ENCODE measurements at regions not wholly inside any gene's neighbourhood (a gene's known extent, or its start where the extent isn't known, plus 50 kb on each side); places are given as distances from the start of the nearest gene placed in this dataset.

- Histone ChIP-seq H3K36me3 (ENCODE audit: low read depth) (no peaks in the 10 kb centered on the region), H3K9ac (no peak overlapping the region), H3K27ac (no peak overlapping the region), H2AFZ (no peak overlapping the region), H3K4me1 (ENCODE audit: insufficient read depth) (no peaks in the 10 kb centered on the region), H3K4me3 (no peak overlapping the region), H3K4me2 (ENCODE audit: unreplicated experiment) (no peak overlapping the region), H4K20me1 (ENCODE audit: insufficient read depth) (no peaks in the 10 kb centered on the region), H3K9me2 (ENCODE audit: insufficient read depth) (no peaks in the 10 kb centered on the region), H3F3A (ENCODE audit: insufficient read depth) (no peaks in the 10 kb centered on the region), H3K79me2 (ENCODE audit: insufficient read depth) (no peaks in the 10 kb centered on the region), H3K9me3 (ENCODE audit: low read depth) (no peaks in the 10 kb centered on the region), H3K27me3 (replicated peaks; ENCODE audit: insufficient read depth) (no peaks in the 10 kb centered on the region)
- no peak for DNase-seq
- TF ChIP-seq EZH2phosphoT487 (IDR thresholded peaks at IDR 0.05; ENCODE audit: insufficient read depth, low read depth) (no peak), EZH2 (IDR thresholded peaks at IDR 0.05; ENCODE audit: insufficient read depth, poor library complexity, severe bottlenecking) (no peak)
- WGBS, 2 experiments (ENCODE audit: low coverage in 1 of 2, low lambda C conversion rate in 2 of 2, missing lambda C conversion rate in 2 of 2), result 36 to 63% methylated on average over 1 of the region's 1 CpG
- in situ Hi-C loops (cut with MboI), result no loop called here
These were observed 160.1 kb upstream of the SATB1 start for GRCh38 chr3:18585004-18585968.

GRCh38 chr3:18580268-18580667, 155.1 kb upstream of the SATB1 start:
- Histone ChIP-seq H3K9me3 (ENCODE audit: low read depth) (no peaks in the 10 kb centered on the region), H2AFZ (no peak overlapping the region), H3K27ac (no peak overlapping the region), H4K20me1 (ENCODE audit: insufficient read depth) (no peaks in the 10 kb centered on the region), H3K79me2 (ENCODE audit: insufficient read depth) (no peaks in the 10 kb centered on the region), H3K9me2 (ENCODE audit: insufficient read depth) (no peaks in the 10 kb centered on the region), H3F3A (ENCODE audit: insufficient read depth) (no peaks in the 10 kb centered on the region), H3K4me1 (ENCODE audit: insufficient read depth) (no peaks in the 10 kb centered on the region), H3K4me2 (ENCODE audit: unreplicated experiment) (no peak overlapping the region), H3K4me3 (no peak overlapping the region), H3K36me3 (ENCODE audit: low read depth) (no peaks in the 10 kb centered on the region), H3K9ac (no peak overlapping the region), H3K27me3 (replicated peaks; ENCODE audit: insufficient read depth) (no peaks in the 10 kb centered on the region)
- TF ChIP-seq EZH2phosphoT487 (IDR thresholded peaks at IDR 0.05; ENCODE audit: insufficient read depth, low read depth) (no peak), EZH2 (IDR thresholded peaks at IDR 0.05; ENCODE audit: insufficient read depth, poor library complexity, severe bottlenecking) (no peak)
- DNase-seq, result peak; percentile 5
- WGBS, 2 experiments (ENCODE audit: low coverage in 1 of 2, low lambda C conversion rate in 2 of 2, missing lambda C conversion rate in 2 of 2), result 0 to 2% methylated on average over 2 of the region's 2 CpGs
- in situ Hi-C loops (cut with MboI), result no loop called here

DNA sequence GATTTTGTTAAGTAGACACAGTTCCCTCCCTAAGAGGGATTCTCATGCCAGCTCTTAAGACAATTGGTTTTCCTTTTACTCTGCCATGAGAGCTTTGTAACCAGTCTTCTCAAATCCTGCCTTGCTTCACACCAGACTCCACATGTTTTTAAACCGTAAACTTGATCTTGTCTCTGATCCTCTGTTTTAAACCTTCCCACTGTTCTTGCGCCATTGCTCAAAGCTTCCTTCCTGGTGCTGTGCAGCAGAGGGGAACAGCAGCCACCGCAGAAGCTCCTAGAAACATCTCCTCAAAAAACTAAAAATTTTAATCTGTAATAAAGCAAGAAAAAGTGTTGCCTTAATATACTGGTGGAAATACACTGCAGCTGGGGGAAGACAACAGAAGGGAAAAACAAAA, 154.5 kb upstream of the SATB1 start:
- 6 to 12% methylated on average over 3 of the region's 3 CpGs for WGBS, 2 experiments (ENCODE audit: low coverage in 1 of 2, low lambda C conversion rate in 2 of 2, missing lambda C conversion rate in 2 of 2)
- no peak for TF ChIP-seq EZH2 (IDR thresholded peaks at IDR 0.05; ENCODE audit: insufficient read depth, poor library complexity, severe bottlenecking)
- TF ChIP-seq EZH2phosphoT487 (IDR thresholded peaks at IDR 0.05; ENCODE audit: insufficient read depth, low read depth), result no peak
- Histone ChIP-seq H3K9ac (no peak overlapping the region), H3K27me3 (replicated peaks; ENCODE audit: insufficient read depth) (no peaks in the 10 kb centered on the region), H3K79me2 (ENCODE audit: insufficient read depth) (no peaks in the 10 kb centered on the region), H3K27ac (no peak overlapping the region), H3K4me2 (ENCODE audit: unreplicated experiment) (no peak overlapping the region), H3K36me3 (ENCODE audit: low read depth) (no peaks in the 10 kb centered on the region), H3K9me3 (ENCODE audit: low read depth) (no peaks in the 10 kb centered on the region), H3F3A (ENCODE audit: insufficient read depth) (no peaks in the 10 kb centered on the region), H4K20me1 (ENCODE audit: insufficient read depth) (no peaks in the 10 kb centered on the region), H3K4me1 (ENCODE audit: insufficient read depth) (no peaks in the 10 kb centered on the region), H3K9me2 (ENCODE audit: insufficient read depth) (no peaks in the 10 kb centered on the region), H2AFZ (no peak overlapping the region), H3K4me3 (no peak overlapping the region)
- in situ Hi-C loops (cut with MboI), result no loop called here
- DNase-seq, result no peak

GRCh38 chr3:18575573-18575972, 150.4 kb upstream of the SATB1 start:
- no peak overlapping the region for H3K27ac ChIP-seq
- H3K4me1 ChIP-seq (ENCODE audit: insufficient read depth), result no peaks in the 10 kb centered on the region
- no peak overlapping the region for H3K9ac ChIP-seq
- in situ Hi-C loops (cut with MboI), result no loop called here
- WGBS, 2 experiments (ENCODE audit: low coverage in 1 of 2, low lambda C conversion rate in 2 of 2, missing lambda C conversion rate in 2 of 2), result 21 to 32% methylated on average over 8 of the region's 8 CpGs
- H3K4me2 ChIP-seq (ENCODE audit: unreplicated experiment), result no peak overlapping the region
- TF ChIP-seq EZH2phosphoT487 (IDR thresholded peaks at IDR 0.05; ENCODE audit: insufficient read depth, low read depth) (no peak), EZH2 (IDR thresholded peaks at IDR 0.05; ENCODE audit: insufficient read depth, poor library complexity, severe bottlenecking) (no peak)
- no peaks in the 10 kb centered on the region for H3K9me2 ChIP-seq (ENCODE audit: insufficient read depth)
- DNase-seq, result peak; percentile 45
- no peaks in the 10 kb centered on the region for H3K9me3 ChIP-seq (ENCODE audit: low read depth)
- H3F3A ChIP-seq (ENCODE audit: insufficient read depth), result no peaks in the 10 kb centered on the region
- no peaks in the 10 kb centered on the region for H4K20me1 ChIP-seq (ENCODE audit: insufficient read depth)
- no peak overlapping the region for H2AFZ ChIP-seq
- no peak overlapping the region for H3K4me3 ChIP-seq
- no peaks in the 10 kb centered on the region for H3K36me3 ChIP-seq (ENCODE audit: low read depth)
- no peaks in the 10 kb centered on the region for H3K27me3 ChIP-seq (replicated peaks; ENCODE audit: insufficient read depth)
- no peaks in the 10 kb centered on the region for H3K79me2 ChIP-seq (ENCODE audit: insufficient read depth)

Data from GM23248 (cell line).